Endodermal cell (in vitro differentiated cells): ENCODE measurements at regions not wholly inside any gene's neighbourhood (a gene's known extent, or its start where the extent isn't known, plus 50 kb on each side); places are given as distances from the start of the nearest gene placed in this dataset.

Experiments
- DNase-seq: peaks from one replicate; pipeline ENCODE4 v3.0.0-alpha.2; 2017
- H3K27ac ChIP-seq: 2 replicates; pipeline ENCODE4 v1.5.1; 2013; ENCODE audit warnings: mild to moderate bottlenecking, low read depth, low read length, moderate library complexity
- H3K27me3 ChIP-seq: 2 replicates; pipeline ENCODE4 v1.6.1; 2013; ENCODE audit warnings: mild to moderate bottlenecking, low read length, moderate library complexity; ENCODE audit not compliant: insufficient read depth, control insufficient read depth, poor library complexity, severe bottlenecking
- H3K36me3 ChIP-seq: 2 replicates; pipeline ENCODE4 v1.7.0; 2013; ENCODE audit warnings: mild to moderate bottlenecking, low read length, moderate library complexity; ENCODE audit not compliant: control insufficient read depth, insufficient read depth
- H3K4me1 ChIP-seq: one replicate; pipeline ENCODE4 v1.7.0; 2013; ENCODE audit warnings: low read length; ENCODE audit not compliant: control insufficient read depth, insufficient read depth
- H3K4me3 ChIP-seq: 2 replicates; pipeline ENCODE4 v1.5.1; 2013; ENCODE audit warnings: mild to moderate bottlenecking, low read length, moderate library complexity
- H3K9ac ChIP-seq: 2 replicates; pipeline ENCODE4 v1.6.1; 2013; ENCODE audit warnings: mild to moderate bottlenecking, low read length, moderate library complexity; ENCODE audit not compliant: poor library complexity, severe bottlenecking; ENCODE audit errors: extremely low read depth
- H3K9me3 ChIP-seq: 2 replicates; pipeline ENCODE4 v1.6.1; 2013; ENCODE audit warnings: mild to moderate bottlenecking, low read length, moderate library complexity; ENCODE audit not compliant: control insufficient read depth
- H3K27ac Mint-ChIP-seq: 2 replicates; pipeline ENCODE4 v1.8.0; 2020; ENCODE audit warnings: mixed read lengths
- H3K27me3 Mint-ChIP-seq: 2 replicates; pipeline ENCODE4 v1.8.0; 2021; ENCODE audit warnings: mild to moderate bottlenecking, mixed read lengths; ENCODE audit not compliant: insufficient read depth
- H3K36me3 Mint-ChIP-seq: 2 replicates; pipeline ENCODE4 v1.8.0; 2020; ENCODE audit warnings: low read depth, mixed read lengths
- H3K4me1 Mint-ChIP-seq: 2 replicates; pipeline ENCODE4 v1.8.0; 2020; ENCODE audit warnings: mixed read lengths
- H3K4me3 Mint-ChIP-seq: 2 replicates; pipeline ENCODE4 v1.8.0; 2020; ENCODE audit warnings: mild to moderate bottlenecking, moderate library complexity, mixed read lengths
- H3K9me3 Mint-ChIP-seq: 2 replicates; pipeline ENCODE4 v1.8.0; 2020; ENCODE audit warnings: mild to moderate bottlenecking, mixed read lengths
- WGBS, 2 experiments: methylation state at CpG; one replicate each; pipeline versions ENCODE4 v1.1.5 to v1.1.7; 2013; ENCODE audit warnings: missing lambda C conversion rate in 2 of 2, mixed read lengths in 1 of 2; ENCODE audit not compliant: insufficient coverage in 1 of 2, insufficient read length in 1 of 2; 5-methylcytosine and 5-hydroxymethylcytosine counted together
- TF ChIP-seq, protein P1 (sequence below): fragments of 200-600 bp; sonication (generic); conservative IDR thresholded peaks from 2 replicates; pipeline ENCODE4 v1.5.0; 2021; ENCODE audit warnings: antibody characterized with exemption, mild to moderate bottlenecking

DNA sequence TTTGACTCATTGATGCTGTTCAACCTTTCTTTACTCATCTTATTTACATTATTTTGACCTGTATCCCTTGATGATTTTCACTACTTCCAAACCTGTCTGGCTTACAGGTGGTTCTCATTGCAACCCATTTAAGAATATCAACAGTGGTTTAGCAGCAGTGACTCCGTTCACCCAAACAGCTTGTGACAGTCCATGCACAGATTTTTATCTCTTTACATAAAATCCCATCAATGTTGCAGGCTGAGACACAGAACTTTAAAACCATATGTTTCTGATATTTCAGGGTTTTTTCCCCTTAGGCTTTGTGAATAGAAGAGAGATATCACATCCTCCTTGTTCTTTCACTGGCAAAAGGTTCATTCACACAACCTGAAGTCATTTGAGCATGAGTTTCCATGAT is 149.1 kb upstream of the CDIN1 start:
- Mint-ChIP-seq H3K36me3 (no peaks in the 10 kb centered on the region), H3K4me3 (no peak overlapping the region), H3K4me1 (peaks cover 1% of the 10 kb centered on the region), H3K9me3 (no peaks in the 10 kb centered on the region), H3K27me3 (no peaks in the 10 kb centered on the region), H3K27ac (no peak overlapping the region)
- DNase-seq, result no peak
- no peaks in the 10 kb centered on the region for H3K27me3 ChIP-seq
- WGBS, 2 experiments, result 90 to 100% methylated on average over 1 of the region's 1 CpG
- no peaks in the 10 kb centered on the region for H3K36me3 ChIP-seq
- no peak overlapping the region for H3K9ac ChIP-seq
- no peak overlapping the region for H3K27ac ChIP-seq
- TF ChIP-seq, protein P1, sequence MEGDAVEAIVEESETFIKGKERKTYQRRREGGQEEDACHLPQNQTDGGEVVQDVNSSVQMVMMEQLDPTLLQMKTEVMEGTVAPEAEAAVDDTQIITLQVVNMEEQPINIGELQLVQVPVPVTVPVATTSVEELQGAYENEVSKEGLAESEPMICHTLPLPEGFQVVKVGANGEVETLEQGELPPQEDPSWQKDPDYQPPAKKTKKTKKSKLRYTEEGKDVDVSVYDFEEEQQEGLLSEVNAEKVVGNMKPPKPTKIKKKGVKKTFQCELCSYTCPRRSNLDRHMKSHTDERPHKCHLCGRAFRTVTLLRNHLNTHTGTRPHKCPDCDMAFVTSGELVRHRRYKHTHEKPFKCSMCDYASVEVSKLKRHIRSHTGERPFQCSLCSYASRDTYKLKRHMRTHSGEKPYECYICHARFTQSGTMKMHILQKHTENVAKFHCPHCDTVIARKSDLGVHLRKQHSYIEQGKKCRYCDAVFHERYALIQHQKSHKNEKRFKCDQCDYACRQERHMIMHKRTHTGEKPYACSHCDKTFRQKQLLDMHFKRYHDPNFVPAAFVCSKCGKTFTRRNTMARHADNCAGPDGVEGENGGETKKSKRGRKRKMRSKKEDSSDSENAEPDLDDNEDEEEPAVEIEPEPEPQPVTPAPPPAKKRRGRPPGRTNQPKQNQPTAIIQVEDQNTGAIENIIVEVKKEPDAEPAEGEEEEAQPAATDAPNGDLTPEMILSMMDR, result no peak
- H3K4me3 ChIP-seq, result no peak overlapping the region
- no peaks in the 10 kb centered on the region for H3K9me3 ChIP-seq
- no peaks in the 10 kb centered on the region for H3K4me1 ChIP-seq

DNA sequence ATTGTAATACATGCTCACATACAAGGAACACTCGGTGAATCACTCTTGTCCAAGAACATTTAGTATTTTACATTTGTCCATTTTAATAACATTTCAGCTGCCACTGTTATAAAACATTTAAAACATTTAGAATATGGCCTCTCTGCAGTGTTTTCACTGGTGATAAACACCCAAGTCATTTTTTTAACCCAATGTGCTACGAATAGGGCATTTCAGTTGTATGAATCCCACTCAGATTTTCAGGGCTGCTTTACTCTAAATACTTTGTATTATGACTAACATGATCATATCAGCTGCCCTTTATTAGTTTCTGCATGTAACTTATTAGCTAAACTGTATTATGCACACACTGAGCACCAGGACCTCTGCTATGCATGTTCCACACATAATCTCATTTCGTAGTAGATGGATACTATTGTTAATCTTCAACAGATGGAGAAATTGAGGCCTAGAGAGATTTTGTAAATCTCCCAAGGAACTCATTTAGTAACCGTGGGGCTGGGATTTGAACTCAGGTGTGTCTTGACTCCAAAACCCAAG is 148.6 kb upstream of the CDIN1 start:
- no peak for DNase-seq
- TF ChIP-seq, protein P1, result no peak
- no peak overlapping the region for H3K9ac ChIP-seq
- peaks cover 1% of the 10 kb centered on the region for H3K4me1 Mint-ChIP-seq
- no peaks in the 10 kb centered on the region for H3K9me3 Mint-ChIP-seq
- H3K36me3 ChIP-seq, result no peaks in the 10 kb centered on the region
- no peaks in the 10 kb centered on the region for H3K27me3 ChIP-seq
- H3K27me3 Mint-ChIP-seq, result no peaks in the 10 kb centered on the region
- no peak overlapping the region for H3K4me3 Mint-ChIP-seq
- WGBS, 2 experiments, result 89 to 92% methylated on average over 3 to 4 of the region's 4 CpGs
- H3K4me3 ChIP-seq, result no peak overlapping the region
- H3K27ac Mint-ChIP-seq, result no peak overlapping the region
- H3K27ac ChIP-seq, result no peak overlapping the region
- H3K36me3 Mint-ChIP-seq, result no peaks in the 10 kb centered on the region
- H3K4me1 ChIP-seq, result no peaks in the 10 kb centered on the region
- H3K9me3 ChIP-seq, result no peaks in the 10 kb centered on the region

DNA sequence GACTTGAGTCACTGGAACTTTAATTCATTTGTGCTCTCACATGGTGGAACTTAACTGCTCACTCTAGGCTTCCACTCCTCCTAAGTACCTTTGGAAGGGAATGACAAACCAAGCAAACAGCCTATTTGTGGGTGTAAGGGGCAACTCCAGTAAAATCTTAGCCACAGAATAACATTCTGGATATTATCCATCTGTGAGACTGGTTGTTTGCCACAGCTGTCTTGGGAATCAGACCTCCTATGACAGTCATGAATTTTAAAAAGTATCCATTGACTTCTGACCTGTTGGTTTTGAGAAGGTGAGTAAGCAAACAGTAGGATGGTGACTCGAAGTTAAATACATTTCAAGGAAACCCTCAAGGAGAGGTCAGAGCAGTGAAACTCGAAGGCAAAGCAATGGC is 147.3 kb upstream of the CDIN1 start:
- no peaks in the 10 kb centered on the region for H3K27me3 Mint-ChIP-seq
- WGBS, 2 experiments, result 77% methylated on average over 2 of the region's 2 CpGs; no CpG with 5 or more reads in 1 of the 2 experiments
- TF ChIP-seq, protein P1, result no peak
- H3K4me3 ChIP-seq, result no peak overlapping the region
- no peak for DNase-seq
- H3K4me1 Mint-ChIP-seq, result peaks cover 1% of the 10 kb centered on the region
- no peaks in the 10 kb centered on the region for H3K4me1 ChIP-seq
- no peak overlapping the region for H3K27ac ChIP-seq
- H3K36me3 Mint-ChIP-seq, result no peaks in the 10 kb centered on the region
- no peak overlapping the region for H3K9ac ChIP-seq
- H3K27ac Mint-ChIP-seq, result no peak overlapping the region
- H3K9me3 ChIP-seq, result no peaks in the 10 kb centered on the region
- H3K27me3 ChIP-seq, result no peaks in the 10 kb centered on the region
- no peaks in the 10 kb centered on the region for H3K36me3 ChIP-seq
- H3K4me3 Mint-ChIP-seq, result no peak overlapping the region
- H3K9me3 Mint-ChIP-seq, result no peaks in the 10 kb centered on the region
